ENCODE measurements at regions not wholly inside any gene's neighbourhood (a gene's known extent, or its start where the extent isn't known, plus 50 kb on each side); places are given as distances from the start of the nearest gene placed in this dataset.

DNA sequence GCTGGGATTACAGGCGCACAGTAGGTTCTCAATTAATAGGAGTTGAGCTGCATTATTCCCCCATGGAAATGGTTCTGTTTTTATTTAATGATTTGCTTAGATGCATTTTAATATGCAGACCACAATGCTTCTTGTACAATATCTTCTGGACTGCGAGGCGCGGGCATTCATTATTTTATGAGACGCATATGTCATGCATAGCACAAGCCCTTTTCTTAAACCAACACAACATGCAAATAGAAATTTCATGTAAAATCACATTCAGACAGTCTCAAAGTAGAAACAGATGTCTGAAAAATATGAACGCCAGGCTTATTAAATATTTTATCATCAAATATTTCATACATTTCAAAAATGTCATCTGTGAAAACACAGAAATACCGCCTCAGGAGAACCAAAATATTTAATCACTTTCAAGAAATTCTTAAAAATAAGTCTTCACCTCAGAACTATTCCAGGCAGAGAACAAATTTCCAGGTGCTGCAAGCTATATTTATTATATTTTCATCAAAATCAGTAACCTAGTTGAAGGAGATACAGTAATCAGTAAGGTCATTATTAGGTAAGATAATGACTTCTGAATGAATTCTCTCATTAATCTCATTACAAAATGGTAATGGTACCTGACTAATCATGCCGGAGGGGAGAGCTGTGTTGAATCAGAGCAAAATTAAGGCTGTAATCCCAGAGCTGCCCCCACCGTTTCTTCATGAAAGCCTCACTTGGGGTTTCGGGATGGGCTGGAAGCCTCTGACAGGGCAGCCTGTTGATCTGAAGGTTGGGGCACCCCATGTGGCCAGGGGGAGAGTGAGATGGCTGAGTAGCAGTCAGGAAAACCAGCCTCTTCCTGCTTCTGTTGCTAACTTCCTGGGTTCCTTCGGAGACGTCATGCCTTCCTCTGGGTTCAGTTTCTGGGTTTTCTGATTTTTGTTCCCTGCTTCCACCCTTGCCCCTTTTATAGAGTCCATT lies 133.9 kb upstream of the ZNF618 start:
- intact Hi-C loops (cut with DNase I): no loop called here
- H3K27ac ChIP-seq: no peak overlapping the region
- no peak overlapping the region for H3K4me3 ChIP-seq
- DNase-seq (ENCODE audit: extremely low spot score in 2 of 2): no peak
- TF ChIP-seq, protein P1, sequence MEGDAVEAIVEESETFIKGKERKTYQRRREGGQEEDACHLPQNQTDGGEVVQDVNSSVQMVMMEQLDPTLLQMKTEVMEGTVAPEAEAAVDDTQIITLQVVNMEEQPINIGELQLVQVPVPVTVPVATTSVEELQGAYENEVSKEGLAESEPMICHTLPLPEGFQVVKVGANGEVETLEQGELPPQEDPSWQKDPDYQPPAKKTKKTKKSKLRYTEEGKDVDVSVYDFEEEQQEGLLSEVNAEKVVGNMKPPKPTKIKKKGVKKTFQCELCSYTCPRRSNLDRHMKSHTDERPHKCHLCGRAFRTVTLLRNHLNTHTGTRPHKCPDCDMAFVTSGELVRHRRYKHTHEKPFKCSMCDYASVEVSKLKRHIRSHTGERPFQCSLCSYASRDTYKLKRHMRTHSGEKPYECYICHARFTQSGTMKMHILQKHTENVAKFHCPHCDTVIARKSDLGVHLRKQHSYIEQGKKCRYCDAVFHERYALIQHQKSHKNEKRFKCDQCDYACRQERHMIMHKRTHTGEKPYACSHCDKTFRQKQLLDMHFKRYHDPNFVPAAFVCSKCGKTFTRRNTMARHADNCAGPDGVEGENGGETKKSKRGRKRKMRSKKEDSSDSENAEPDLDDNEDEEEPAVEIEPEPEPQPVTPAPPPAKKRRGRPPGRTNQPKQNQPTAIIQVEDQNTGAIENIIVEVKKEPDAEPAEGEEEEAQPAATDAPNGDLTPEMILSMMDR (IDR thresholded peaks at IDR 0.05): no peak
- TF ChIP-seq POLR2AphosphoS5 (IDR thresholded peaks at IDR 0.05; ENCODE audit: insufficient read depth in 1 of 2, low read depth in 1 of 2) (no peak), POLR2A (IDR thresholded peaks at IDR 0.05) (no peak)
- no peaks in the 10 kb centered on the region for H3K27me3 ChIP-seq
- H3K4me1 ChIP-seq: no peaks in the 10 kb centered on the region
- H3K9me3 ChIP-seq: no peaks in the 10 kb centered on the region
- no peaks in the 10 kb centered on the region for H3K36me3 ChIP-seq

DNA sequence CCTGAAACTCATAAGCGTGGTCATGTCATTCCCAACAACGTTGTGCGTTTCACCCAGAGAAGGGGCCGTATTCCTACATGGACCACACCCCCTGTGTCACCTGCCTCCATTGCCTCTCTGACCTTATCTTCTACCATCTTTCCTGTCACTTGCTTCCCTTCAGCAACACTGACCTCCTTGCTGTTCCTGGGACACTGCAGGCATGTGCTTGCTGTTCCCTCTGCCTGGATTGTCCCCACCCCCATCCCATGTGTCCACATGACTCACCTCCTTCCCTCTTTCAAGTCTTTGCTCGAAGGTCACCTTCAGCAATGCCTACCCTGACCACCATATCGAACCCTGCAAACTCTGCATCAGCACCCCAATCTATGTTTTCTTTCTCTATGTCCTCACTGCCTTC lies 133.2 kb upstream of the ZNF618 start:
- TF ChIP-seq, protein P1 (IDR thresholded peaks at IDR 0.05): no peak
- TF ChIP-seq POLR2AphosphoS5 (IDR thresholded peaks at IDR 0.05; ENCODE audit: insufficient read depth in 1 of 2, low read depth in 1 of 2) (no peak), POLR2A (IDR thresholded peaks at IDR 0.05) (no peak)
- H3K9me3 ChIP-seq: no peaks in the 10 kb centered on the region
- no peaks in the 10 kb centered on the region for H3K27me3 ChIP-seq
- no peaks in the 10 kb centered on the region for H3K4me1 ChIP-seq
- H3K27ac ChIP-seq: no peak overlapping the region
- no peak for DNase-seq (ENCODE audit: extremely low spot score in 2 of 2)
- H3K36me3 ChIP-seq: no peaks in the 10 kb centered on the region
- H3K4me3 ChIP-seq: no peak overlapping the region
- intact Hi-C loops (cut with DNase I): no loop called here

DNA sequence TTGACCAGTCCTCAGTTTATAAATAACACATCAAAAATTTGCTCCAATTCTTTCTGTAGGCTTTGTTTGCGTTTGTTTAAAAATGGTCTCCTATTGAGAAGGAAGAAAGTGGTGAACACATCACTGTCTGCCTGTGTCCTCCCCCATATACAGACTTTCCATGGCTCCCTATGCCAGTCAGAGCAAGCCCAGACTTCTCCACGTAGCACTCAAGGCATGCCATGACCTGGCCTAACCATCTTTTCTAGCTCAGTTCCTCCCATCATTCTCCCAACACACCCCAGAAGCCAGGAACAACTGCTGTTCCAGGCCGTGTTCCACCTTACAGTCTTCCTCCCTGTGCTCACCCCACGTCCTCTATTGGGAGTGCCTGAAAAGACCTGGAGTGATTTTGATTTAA lies 129.6 kb upstream of the ZNF618 start:
- H3K27ac ChIP-seq: no peak overlapping the region
- no peaks in the 10 kb centered on the region for H3K9me3 ChIP-seq
- no peaks in the 10 kb centered on the region for H3K27me3 ChIP-seq
- no peak overlapping the region for H3K4me3 ChIP-seq
- DNase-seq (ENCODE audit: extremely low spot score in 2 of 2): no peak
- H3K36me3 ChIP-seq: no peaks in the 10 kb centered on the region
- TF ChIP-seq POLR2A (IDR thresholded peaks at IDR 0.05) (no peak), POLR2AphosphoS5 (IDR thresholded peaks at IDR 0.05; ENCODE audit: insufficient read depth in 1 of 2, low read depth in 1 of 2) (no peak)
- TF ChIP-seq, protein P1 (IDR thresholded peaks at IDR 0.05): no peak
- intact Hi-C loops (cut with DNase I): no loop called here
- H3K4me1 ChIP-seq: no peaks in the 10 kb centered on the region

DNA sequence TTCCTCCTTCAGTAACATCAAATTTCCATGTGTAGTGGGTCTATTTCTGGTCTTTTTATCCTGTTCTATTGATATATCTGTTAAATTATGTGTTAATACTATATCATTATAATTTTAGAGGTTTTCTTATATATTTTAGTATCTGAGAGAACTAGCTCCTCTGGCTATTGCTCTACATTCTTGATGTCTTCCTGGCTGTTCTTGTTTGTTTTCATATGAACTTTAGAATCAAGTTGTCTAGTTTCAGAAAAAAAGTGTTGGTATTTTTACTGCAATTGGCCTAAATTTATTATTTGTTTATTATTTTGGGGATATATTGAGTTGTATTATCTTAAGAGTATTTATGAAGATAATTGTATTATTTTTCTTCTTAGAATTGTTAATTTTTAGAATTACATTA lies 128.0 kb upstream of the ZNF618 start:
- Histone ChIP-seq H3K36me3 (no peaks in the 10 kb centered on the region), H3K27me3 (no peaks in the 10 kb centered on the region), H3K4me3 (no peak overlapping the region), H3K27ac (no peak overlapping the region), H3K4me1 (no peaks in the 10 kb centered on the region), H3K9me3 (no peaks in the 10 kb centered on the region)
- TF ChIP-seq POLR2A (IDR thresholded peaks at IDR 0.05): no peak
- TF ChIP-seq POLR2AphosphoS5 (IDR thresholded peaks at IDR 0.05; ENCODE audit: insufficient read depth in 1 of 2, low read depth in 1 of 2): no peak
- TF ChIP-seq, protein P1 (IDR thresholded peaks at IDR 0.05): no peak
- intact Hi-C loops (cut with DNase I): no loop called here
- no peak for DNase-seq (ENCODE audit: extremely low spot score in 2 of 2)
